Activated CD8-positive, alpha-beta memory T cell treated with anti-CD3 and anti-CD28 coated beads, Interleukin-2, amount 10 ng/mL, durations not matched to agents 7 days and 5 days (primary cell): ENCODE measurements at regions not wholly inside any gene's neighbourhood (a gene's known extent, or its start where the extent isn't known, plus 50 kb on each side); places are given as distances from the start of the nearest gene placed in this dataset.

Source experiments
- ATAC-seq: fragments of 150-1000 bp; cut with Tn5 transposase; one replicate; pipeline ENCODE4 v1.10.0; 2021; ENCODE audit warnings: moderate library complexity
- CTCF ChIA-PET: fragments of 350-600 bp; sonication (Branson Sonifier 250); formaldehyde crosslinking; loops from one replicate; lab custom pipeline; 2021; ENCODE audit warnings: antibody characterized with exemption; lab: Charles Lee
- DNase-seq: peaks from one replicate; pipeline ENCODE4 v3.0.0-alpha.2; 2020
- H3K27ac Mint-ChIP-seq: one replicate; pipeline ENCODE4 v1.8.0; 2021; ENCODE audit warnings: mild to moderate bottlenecking, mixed read lengths
- H3K27me3 Mint-ChIP-seq: one replicate; pipeline ENCODE4 v1.8.0; 2021; ENCODE audit warnings: mixed read lengths
- H3K36me3 Mint-ChIP-seq: one replicate; pipeline ENCODE4 v1.8.0; 2021; ENCODE audit warnings: mild to moderate bottlenecking, mixed read lengths
- H3K4me1 Mint-ChIP-seq: one replicate; pipeline ENCODE4 v1.8.0; 2021; ENCODE audit warnings: mixed read lengths
- H3K4me3 Mint-ChIP-seq: one replicate; pipeline ENCODE4 v1.8.0; 2021; ENCODE audit warnings: mild to moderate bottlenecking, moderate library complexity, mixed read lengths
- H3K9me3 Mint-ChIP-seq: one replicate; pipeline ENCODE4 v1.8.0; 2022; ENCODE audit warnings: low read depth, mixed read lengths

- H3K9me3 Mint-ChIP-seq = peaks cover 11% of the 10 kb centered on the region
- H3K4me3 Mint-ChIP-seq = no peak overlapping the region
- H3K36me3 Mint-ChIP-seq = no peaks in the 10 kb centered on the region
- no peak for DNase-seq
- no peaks in the 10 kb centered on the region for H3K27me3 Mint-ChIP-seq
- ATAC-seq = no peak
- H3K4me1 Mint-ChIP-seq = no peaks in the 10 kb centered on the region
- CTCF ChIA-PET = no interaction called here
- no peak overlapping the region for H3K27ac Mint-ChIP-seq
Observed at GRCh38 chr6:67888886-67889681, 746.0 kb upstream of the ADGRB3 start.

- Mint-ChIP-seq H3K9me3 (peaks cover 11% of the 10 kb centered on the region), H3K4me3 (no peak overlapping the region), H3K27me3 (no peaks in the 10 kb centered on the region), H3K27ac (no peak overlapping the region), H3K4me1 (no peaks in the 10 kb centered on the region), H3K36me3 (no peaks in the 10 kb centered on the region)
- no peak for DNase-seq
- no peak for ATAC-seq
- CTCF ChIA-PET = no interaction called here
Observed at GRCh38 chr6:67888546-67888885, 746.6 kb upstream of the ADGRB3 start.

- no peak for DNase-seq
- Mint-ChIP-seq H3K4me3 (no peak overlapping the region), H3K27me3 (no peaks in the 10 kb centered on the region), H3K27ac (no peak overlapping the region), H3K9me3 (peaks cover 11% of the 10 kb centered on the region), H3K4me1 (no peaks in the 10 kb centered on the region), H3K36me3 (no peaks in the 10 kb centered on the region)
- ATAC-seq = no peak
- CTCF ChIA-PET = no interaction called here
Observed at GRCh38 chr6:67887747-67888545, 747.1 kb upstream of the ADGRB3 start.

- H3K36me3 Mint-ChIP-seq = no peaks in the 10 kb centered on the region
- H3K27me3 Mint-ChIP-seq = no peaks in the 10 kb centered on the region
- DNase-seq (no peak), ATAC-seq (no peak)
- peaks cover 11% of the 10 kb centered on the region for H3K9me3 Mint-ChIP-seq
- CTCF ChIA-PET = no interaction called here
- no peak overlapping the region for H3K4me3 Mint-ChIP-seq
- H3K4me1 Mint-ChIP-seq = no peaks in the 10 kb centered on the region
- no peak overlapping the region for H3K27ac Mint-ChIP-seq
Observed at GRCh38 chr6:67887419-67887746, 747.7 kb upstream of the ADGRB3 start.

GRCh38 chr6:67886840-67887292 is 748.2 kb upstream of the ADGRB3 start:
- no peak for ATAC-seq
- CTCF ChIA-PET = no interaction called here
- H3K36me3 Mint-ChIP-seq = no peaks in the 10 kb centered on the region

GRCh38 chr6:67886036-67886707 is 748.9 kb upstream of the ADGRB3 start:
- H3K27me3 Mint-ChIP-seq = no peaks in the 10 kb centered on the region
- CTCF ChIA-PET = no interaction called here
- no peak overlapping the region for H3K4me3 Mint-ChIP-seq

More at GRCh38 chr6:67886840-67887292, 748.2 kb upstream of the ADGRB3 start:
- Mint-ChIP-seq H3K4me1 (no peaks in the 10 kb centered on the region), H3K27ac (no peak overlapping the region), H3K4me3 (no peak overlapping the region), H3K9me3 (peaks cover 11% of the 10 kb centered on the region), H3K27me3 (no peaks in the 10 kb centered on the region)
- DNase-seq = no peak

GRCh38 chr6:67885081-67886033 is 749.7 kb upstream of the ADGRB3 start:
- Mint-ChIP-seq H3K4me1 (no peaks in the 10 kb centered on the region), H3K4me3 (no peak overlapping the region), H3K9me3 (peaks cover 11% of the 10 kb centered on the region), H3K27me3 (no peaks in the 10 kb centered on the region), H3K27ac (no peak overlapping the region), H3K36me3 (no peaks in the 10 kb centered on the region)
- ATAC-seq = no peak
- CTCF ChIA-PET = no interaction called here
- DNase-seq = no peak

More at GRCh38 chr6:67886036-67886707, 748.9 kb upstream of the ADGRB3 start:
- no peak for DNase-seq
- H3K27ac Mint-ChIP-seq = no peak overlapping the region
- no peaks in the 10 kb centered on the region for H3K4me1 Mint-ChIP-seq
- peaks cover 11% of the 10 kb centered on the region for H3K9me3 Mint-ChIP-seq
- ATAC-seq = no peak
- no peaks in the 10 kb centered on the region for H3K36me3 Mint-ChIP-seq

GRCh38 chr6:67884442-67884841 is 750.6 kb upstream of the ADGRB3 start:
- no peaks in the 10 kb centered on the region for H3K27me3 Mint-ChIP-seq
- no peaks in the 10 kb centered on the region for H3K4me1 Mint-ChIP-seq
- CTCF ChIA-PET = no interaction called here
- ATAC-seq (no peak), DNase-seq (no peak)
- no peaks in the 10 kb centered on the region for H3K36me3 Mint-ChIP-seq
- H3K27ac Mint-ChIP-seq = no peak overlapping the region
- no peak overlapping the region for H3K4me3 Mint-ChIP-seq
- H3K9me3 Mint-ChIP-seq = peaks cover 13% of the 10 kb centered on the region

- Mint-ChIP-seq H3K4me3 (no peak overlapping the region), H3K4me1 (no peaks in the 10 kb centered on the region)
- ATAC-seq = no peak
Observed at GRCh38 chr6:67883500-67884366, 751.3 kb upstream of the ADGRB3 start.

GRCh38 chr6:67882436-67883311 is 752.4 kb upstream of the ADGRB3 start:
- no peaks in the 10 kb centered on the region for H3K4me1 Mint-ChIP-seq
- CTCF ChIA-PET = no interaction called here
- no peak overlapping the region for H3K27ac Mint-ChIP-seq
- H3K9me3 Mint-ChIP-seq = peaks cover 7% of the 10 kb centered on the region
- no peak overlapping the region for H3K4me3 Mint-ChIP-seq
- ATAC-seq (no peak), DNase-seq (no peak)
- no peaks in the 10 kb centered on the region for H3K36me3 Mint-ChIP-seq
- no peaks in the 10 kb centered on the region for H3K27me3 Mint-ChIP-seq

More at GRCh38 chr6:67883500-67884366, 751.3 kb upstream of the ADGRB3 start:
- H3K9me3 Mint-ChIP-seq = peaks cover 11% of the 10 kb centered on the region
- no peak overlapping the region for H3K27ac Mint-ChIP-seq
- H3K27me3 Mint-ChIP-seq = no peaks in the 10 kb centered on the region
- H3K36me3 Mint-ChIP-seq = no peaks in the 10 kb centered on the region
- DNase-seq = no peak
- CTCF ChIA-PET = no interaction called here

- H3K4me3 Mint-ChIP-seq = no peak overlapping the region
- no peak for DNase-seq
- ATAC-seq = no peak
- CTCF ChIA-PET = no interaction called here
- no peaks in the 10 kb centered on the region for H3K27me3 Mint-ChIP-seq
- peaks cover 4% of the 10 kb centered on the region for H3K9me3 Mint-ChIP-seq
- H3K27ac Mint-ChIP-seq = no peak overlapping the region
- H3K36me3 Mint-ChIP-seq = no peaks in the 10 kb centered on the region
- no peaks in the 10 kb centered on the region for H3K4me1 Mint-ChIP-seq
Observed at GRCh38 chr6:67881706-67882065, 753.4 kb upstream of the ADGRB3 start.
